Stimulated activated naive CD8-positive, alpha-beta T cell treated with anti-CD3 and anti-CD28 coated beads, Interleukin-15, Interleukin-2, amounts not matched to agents 100 U/mL and 50 U/mL, for 24 hours (primary cell): ENCODE measurements at regions not wholly inside any gene's neighbourhood (a gene's known extent, or its start where the extent isn't known, plus 50 kb on each side); places are given as distances from the start of the nearest gene placed in this dataset.
"Not testable (repeated sequence)": the region's sequence is repeated elsewhere in the genome, so short reads cannot be mapped to it uniquely, and the experiment has no call there.

Source experiments
- ATAC-seq: fragments of 150-1000 bp; cut with Tn5 transposase; one replicate; pipeline ENCODE4 v1.10.0; 2021
- DNase-seq: peaks from one replicate; pipeline ENCODE4 v3.0.0; 2021

DNA sequence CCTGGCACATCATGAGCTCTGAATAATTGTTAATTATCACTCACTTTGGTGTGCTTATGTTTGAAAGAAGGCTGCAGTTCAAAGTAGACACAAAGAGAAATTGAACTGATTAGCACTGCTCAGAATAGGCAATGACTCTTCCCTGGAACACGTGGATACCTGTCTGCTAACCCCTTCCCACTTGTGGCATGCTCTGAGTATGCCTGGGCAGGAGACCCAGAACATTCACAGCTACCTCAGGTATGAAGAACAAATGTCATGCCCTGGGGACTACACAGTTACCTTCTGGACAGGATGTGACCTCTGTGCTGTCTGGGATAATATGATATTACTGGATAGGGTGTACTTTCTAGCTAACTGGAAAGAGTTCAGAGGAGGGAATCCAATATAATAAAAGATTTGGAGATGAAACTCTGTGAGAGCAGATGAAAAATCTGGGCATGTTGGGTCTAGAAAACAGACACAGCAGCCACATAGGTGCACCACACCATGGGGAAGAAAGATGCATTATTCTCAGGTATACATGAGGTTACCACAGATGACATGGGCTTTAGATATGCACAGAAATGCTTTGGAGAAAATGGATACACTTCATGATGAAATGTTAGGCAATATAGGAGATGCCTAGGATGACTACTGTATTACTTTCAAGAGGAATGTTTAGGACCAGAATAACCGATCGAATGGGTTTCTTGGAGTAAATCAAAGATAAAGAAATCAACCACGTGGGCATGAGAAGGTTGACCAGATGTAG, 324.2 kb upstream of the PREP start:
- DNase-seq: no peak
- ATAC-seq: no peak

DNA sequence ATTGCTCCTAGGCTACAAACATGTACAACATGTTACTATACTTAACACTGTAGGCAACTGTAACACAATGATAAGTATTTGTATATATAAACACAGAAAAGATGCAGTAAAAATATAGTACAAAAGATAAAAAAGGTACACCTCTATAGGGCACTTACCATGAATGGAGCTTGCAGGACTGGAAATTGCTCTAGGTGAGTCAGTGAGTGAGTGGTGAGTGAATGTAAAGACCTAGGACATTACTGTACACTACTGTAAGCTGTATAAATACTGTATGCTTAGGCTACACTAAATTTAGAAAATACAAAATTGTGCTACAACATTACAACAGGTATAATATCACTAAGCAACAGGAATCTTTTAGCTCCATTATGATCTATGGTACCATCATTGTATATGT, 312.0 kb upstream of the PREP start:
- DNase-seq (no peak), ATAC-seq (no peak)

DNA sequence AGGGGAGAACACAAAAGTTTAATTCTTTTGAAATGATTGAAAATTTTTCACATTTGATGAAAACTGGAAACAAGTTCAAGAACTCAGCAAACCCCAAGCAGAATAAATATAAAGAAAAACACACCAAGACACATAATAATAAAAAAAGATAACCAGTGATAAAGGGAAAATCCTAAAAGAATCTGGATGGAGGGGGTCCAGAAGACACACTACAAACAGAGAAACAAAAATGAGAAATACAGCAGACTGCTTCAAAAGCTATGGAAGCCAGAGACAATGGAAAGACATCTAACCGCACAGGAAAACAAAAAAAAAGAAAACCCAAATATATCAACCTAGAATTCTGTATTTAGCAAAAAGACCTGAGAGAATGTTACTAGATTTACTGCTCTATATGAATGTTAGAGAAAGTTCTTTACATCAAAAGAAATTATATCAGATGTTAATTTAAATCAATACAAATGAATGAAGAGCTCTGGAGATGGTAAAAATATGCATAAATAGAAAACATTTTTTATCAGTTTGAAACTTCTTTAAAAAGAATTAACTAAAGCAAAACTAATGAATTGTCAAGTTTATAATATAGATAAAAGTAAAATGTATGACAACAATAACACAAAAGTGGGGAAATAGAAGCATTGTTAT, 310.7 kb upstream of the PREP start:
- DNase-seq (no peak), ATAC-seq (no peak)

- ATAC-seq (no peak), DNase-seq (no peak)
Observed at GRCh38 chr6:105711216-105711615, 308.3 kb upstream of the PREP start.

GRCh38 chr6:105705608-105706007, 302.7 kb upstream of the PREP start:
- ATAC-seq: no peak

GRCh38 chr6:105695461-105695860, 292.6 kb upstream of the PREP start:
- ATAC-seq: no peak
- no peak for DNase-seq

More at GRCh38 chr6:105705608-105706007, 302.7 kb upstream of the PREP start:
- DNase-seq: no peak

- no peak for DNase-seq
Observed at GRCh38 chr6:105692613-105693215, 289.8 kb upstream of the PREP start.

GRCh38 chr6:105691971-105692370, 289.1 kb upstream of the PREP start:
- no peak for DNase-seq
- ATAC-seq: no peak

More at GRCh38 chr6:105692613-105693215, 289.8 kb upstream of the PREP start:
- ATAC-seq: no peak

GRCh38 chr6:105691081-105691480, 288.2 kb upstream of the PREP start:
- DNase-seq: no peak

GRCh38 chr6:105688573-105688972, 285.7 kb upstream of the PREP start:
- ATAC-seq: no peak

More at GRCh38 chr6:105691081-105691480, 288.2 kb upstream of the PREP start:
- ATAC-seq: no peak

GRCh38 chr6:105686793-105687192, 283.9 kb upstream of the PREP start:
- not testable (repeated sequence) for DNase-seq, ATAC-seq

More at GRCh38 chr6:105688573-105688972, 285.7 kb upstream of the PREP start:
- DNase-seq: no peak

GRCh38 chr6:105681061-105681460, 278.2 kb upstream of the PREP start:
- ATAC-seq (no peak), DNase-seq (no peak)

GRCh38 chr6:105680131-105680530, 277.2 kb upstream of the PREP start:
- no peak for DNase-seq
- no peak for ATAC-seq

DNA sequence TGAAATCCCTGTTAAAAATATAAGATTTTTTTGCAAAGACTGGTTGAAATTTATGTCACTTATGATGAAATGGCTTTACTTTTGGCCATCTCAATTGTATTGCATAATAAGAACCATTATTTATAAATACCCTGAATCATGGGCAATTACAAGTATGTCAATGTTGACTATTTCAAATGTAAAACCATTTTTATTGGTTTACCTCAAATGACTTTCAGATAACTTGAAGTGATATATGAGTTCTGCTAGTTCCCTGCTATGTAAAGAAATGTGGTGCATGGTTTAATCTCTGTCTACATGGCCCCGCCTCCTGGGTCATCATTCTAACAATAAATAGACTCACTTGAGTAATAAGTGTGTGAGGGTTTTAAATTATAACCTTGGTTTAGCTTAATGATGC, 275.6 kb upstream of the PREP start:
- ATAC-seq: no peak
- no peak for DNase-seq

DNA sequence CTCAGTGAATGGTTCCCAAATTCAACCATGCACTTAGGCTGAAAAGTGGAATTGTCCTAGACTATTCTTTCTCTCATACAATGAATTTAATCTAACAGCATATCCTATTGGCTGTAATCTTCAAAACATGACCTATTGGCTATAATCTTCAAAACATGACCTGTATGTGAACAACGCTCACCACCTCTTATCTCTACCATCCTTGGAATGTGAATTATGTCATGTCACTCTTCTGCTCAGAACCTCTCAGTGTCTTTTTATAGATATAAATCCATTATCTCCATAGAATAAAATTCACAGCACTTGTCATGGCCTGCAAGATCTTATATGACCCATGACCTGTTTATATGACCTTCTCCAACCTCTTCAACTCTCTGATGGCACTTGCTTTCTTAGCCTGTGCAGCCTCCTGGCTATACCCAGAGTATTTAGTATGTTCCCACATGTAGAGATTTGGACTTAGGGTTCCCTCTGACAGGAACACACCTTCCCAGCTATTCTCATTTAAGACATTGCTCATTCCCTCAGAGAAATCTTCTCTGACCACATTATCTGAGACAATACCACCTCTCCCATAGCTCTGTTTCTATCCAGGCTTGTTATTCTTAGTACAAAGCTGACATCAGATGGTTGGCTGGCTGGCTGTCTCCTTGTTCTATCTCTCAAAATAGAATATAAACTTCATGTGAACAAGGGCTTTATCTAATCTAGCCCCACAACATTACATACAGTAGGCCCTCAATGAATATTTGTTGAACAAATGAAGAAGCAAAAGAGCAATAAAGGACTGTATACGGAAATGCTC, 275.0 kb upstream of the PREP start:
- DNase-seq (no peak), ATAC-seq (no peak)

- ATAC-seq: no peak
- no peak for DNase-seq
Observed at GRCh38 chr6:105676857-105677256, 274.0 kb upstream of the PREP start.

DNA sequence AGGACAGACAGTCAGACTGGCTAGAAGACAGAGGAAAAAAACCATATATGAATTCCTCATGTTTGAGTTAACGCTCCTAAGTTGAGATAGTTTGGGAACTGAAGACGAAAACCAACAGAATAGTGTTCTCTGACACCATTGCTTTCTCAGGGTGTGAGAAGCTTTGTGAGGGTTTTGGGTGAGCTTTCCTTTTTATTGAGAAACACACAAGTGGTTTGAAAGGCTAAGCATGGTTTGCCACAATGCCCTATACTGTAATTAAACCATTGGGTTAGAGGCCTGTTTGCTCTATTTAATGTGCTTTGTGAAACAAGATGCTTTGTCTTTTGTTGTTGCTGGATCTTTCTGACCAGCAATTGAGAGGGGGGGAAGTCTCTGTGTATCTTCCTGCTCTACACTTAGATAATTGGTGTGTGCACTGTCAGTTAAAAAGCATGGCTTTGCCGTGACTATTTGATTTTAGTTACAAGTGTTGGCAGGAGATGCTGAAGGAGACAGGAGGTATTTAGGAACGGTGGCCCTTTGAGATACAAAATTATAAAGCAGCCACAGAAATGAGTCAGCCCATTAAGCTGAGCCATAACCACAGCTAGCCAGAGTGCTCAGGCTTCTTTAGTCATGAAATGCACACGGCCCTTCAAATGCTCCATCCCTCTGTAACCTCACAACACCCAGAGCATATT, 273.0 kb upstream of the PREP start:
- no peak for DNase-seq

DNA sequence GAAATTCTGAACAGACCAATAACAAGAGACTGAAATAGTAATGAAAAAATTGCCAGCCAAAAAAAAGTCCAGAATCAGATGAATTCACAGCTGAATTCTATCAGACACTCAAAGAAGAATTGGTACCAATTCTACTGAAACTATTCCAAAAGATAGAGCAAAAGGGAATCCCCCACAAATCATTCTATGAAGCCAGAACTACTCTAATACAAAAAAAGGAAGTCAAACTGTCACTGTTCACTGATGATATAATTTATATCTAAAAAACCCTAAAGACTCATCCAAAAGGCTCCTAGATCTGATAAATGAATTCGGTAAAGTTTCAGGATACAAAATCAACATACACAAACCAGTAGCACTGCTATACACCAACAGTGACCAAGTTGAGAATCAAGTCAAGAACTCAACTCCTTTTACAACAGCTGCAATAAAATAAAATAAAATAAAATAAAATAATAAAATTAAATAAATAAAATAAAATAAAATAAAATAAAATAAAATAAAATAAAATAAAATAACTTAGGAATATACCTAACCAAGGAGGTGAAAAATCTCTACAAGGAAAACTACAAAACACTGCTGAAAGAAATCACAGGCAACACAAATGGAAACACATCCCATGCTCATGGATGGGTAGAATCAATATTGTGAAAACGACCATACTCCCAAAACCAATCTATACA, 270.1 kb upstream of the PREP start:
- ATAC-seq, DNase-seq: not testable (repeated sequence)

More for the DNA sequence above, 273.0 kb upstream of the PREP start:
- no peak for ATAC-seq

DNA sequence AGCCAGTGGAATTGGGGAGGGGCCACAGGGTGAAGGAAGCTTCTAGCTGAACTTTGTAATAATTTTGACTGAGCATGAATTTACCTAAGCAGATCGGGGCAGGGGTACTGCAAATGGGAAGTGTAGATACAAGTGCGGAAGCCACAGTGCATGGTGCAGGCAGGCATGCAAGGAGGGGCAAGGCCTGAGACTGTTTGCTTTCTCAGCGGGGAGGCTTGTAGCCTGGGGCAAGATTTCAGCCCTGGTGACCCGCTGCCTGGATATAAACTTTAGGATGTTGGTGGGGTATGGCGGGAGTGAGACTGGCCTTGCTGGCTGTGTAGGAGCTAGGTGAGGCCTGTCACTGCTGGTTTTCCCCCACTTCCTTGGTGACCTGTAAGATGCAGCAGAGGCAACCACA, 266.4 kb upstream of the PREP start:
- DNase-seq: no peak
- no peak for ATAC-seq

GRCh38 chr6:105667056-105667455, 264.2 kb upstream of the PREP start:
- no peak for DNase-seq
- ATAC-seq: no peak

DNA sequence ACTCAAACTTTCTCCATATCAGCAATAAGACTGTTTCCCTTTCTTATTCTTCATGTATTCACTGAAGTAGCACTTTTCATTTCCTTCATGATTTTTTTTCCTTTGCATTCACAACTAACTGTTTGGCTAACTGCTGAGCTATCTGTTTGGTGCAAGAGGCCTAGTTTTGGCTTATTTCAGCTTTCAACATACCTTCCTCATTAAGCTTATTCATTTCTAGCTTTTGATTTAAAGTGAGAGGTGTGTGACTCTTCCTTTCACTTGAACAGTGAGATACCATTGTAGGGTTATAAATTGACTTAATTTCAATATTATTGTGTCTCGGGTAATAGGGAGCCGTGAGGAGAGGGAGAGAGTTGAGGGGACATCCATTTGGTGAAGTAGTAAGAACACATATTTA, 262.0 kb upstream of the PREP start:
- DNase-seq (no peak), ATAC-seq (no peak)
